ENCODE measurements at regions not wholly inside any gene's neighbourhood (a gene's known extent, or its start where the extent isn't known, plus 50 kb on each side); places are given as distances from the start of the nearest gene placed in this dataset.

DNA sequence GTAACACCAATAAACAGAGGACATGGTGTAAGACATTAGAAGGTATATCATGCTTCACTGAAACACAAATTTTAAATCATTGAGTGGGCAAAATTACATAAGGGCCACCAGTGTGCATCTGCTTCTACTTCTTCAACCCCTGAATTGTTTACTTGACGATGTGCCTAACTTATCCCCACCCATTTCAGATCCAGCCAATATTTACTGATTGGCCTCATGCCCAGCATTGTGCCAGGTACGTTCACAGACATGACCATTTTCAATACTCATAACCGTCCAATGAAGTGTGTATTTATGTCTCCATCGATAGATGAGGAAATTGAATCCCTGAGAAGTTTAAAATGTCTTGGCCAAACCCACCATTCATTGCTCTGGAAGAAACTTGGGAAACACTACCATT is 208.3 kb upstream of the MID1 start:
- intact Hi-C loops (cut with DNase I, micrococcal nuclease), result no loop called here
- DNase-seq, result no peak
- no peak for ATAC-seq
- no peaks in the 10 kb centered on the region for H3K4me1 Mint-ChIP-seq
- ChIA-PET POLR2A (no interaction called here), CTCF (no interaction called here)
- peaks cover 2% of the 10 kb centered on the region for H3K9me3 Mint-ChIP-seq (ENCODE audit: low read depth)
- H3K36me3 Mint-ChIP-seq (ENCODE audit: low read depth), result no peaks in the 10 kb centered on the region
- H3K27ac Mint-ChIP-seq, result no peak overlapping the region
- no peaks in the 10 kb centered on the region for H3K27me3 Mint-ChIP-seq
- no peak overlapping the region for H3K4me3 Mint-ChIP-seq

GRCh38 chrX:10831716-10832502 is 211.5 kb upstream of the MID1 start:
- H3K4me3 Mint-ChIP-seq, result no peak overlapping the region
- intact Hi-C loops (cut with DNase I, micrococcal nuclease), result loop anchor here in 1 of 2 experiments (5.0 kb wide), 1 partner anchor 305 kb away; no protein-coding TSS in a partner anchor
- H3K36me3 Mint-ChIP-seq (ENCODE audit: low read depth), result no peaks in the 10 kb centered on the region
- H3K9me3 Mint-ChIP-seq (ENCODE audit: low read depth), result peaks cover under 1% of the 10 kb centered on the region
- CTCF ChIA-PET, result no interaction called here
- H3K4me1 Mint-ChIP-seq, result no peaks in the 10 kb centered on the region
- DNase-seq, result no peak
- ATAC-seq, result no peak
- H3K27me3 Mint-ChIP-seq, result no peaks in the 10 kb centered on the region
- H3K27ac Mint-ChIP-seq, result no peak overlapping the region
- POLR2A ChIA-PET, result no interaction called here

GRCh38 chrX:10833299-10834169 is 213.1 kb upstream of the MID1 start:
- Mint-ChIP-seq H3K27ac (no peak overlapping the region), H3K4me3 (no peak overlapping the region), H3K9me3 (ENCODE audit: low read depth) (no peaks in the 10 kb centered on the region), H3K27me3 (no peaks in the 10 kb centered on the region), H3K4me1 (no peaks in the 10 kb centered on the region), H3K36me3 (ENCODE audit: low read depth) (no peaks in the 10 kb centered on the region)
- ChIA-PET CTCF (interaction anchor here (0.6 kb wide), 1 partner anchor 563 kb away, joined by 3 read pairs; no protein-coding TSS in a partner anchor), POLR2A (interaction anchor here (0.5 kb wide), 1 partner anchor 804 kb away, joined by 3 read pairs; no protein-coding TSS in a partner anchor)
- ATAC-seq (no peak), DNase-seq (no peak)
- intact Hi-C loops (cut with DNase I, micrococcal nuclease), result loop anchor here in 1 of 2 experiments (5.0 kb wide), 1 partner anchor 304 kb away; no protein-coding TSS in a partner anchor

GRCh38 chrX:10841579-10841978 is 221.2 kb upstream of the MID1 start:
- no peak overlapping the region for H3K27ac Mint-ChIP-seq
- H3K27me3 Mint-ChIP-seq, result no peaks in the 10 kb centered on the region
- POLR2A ChIA-PET, result no interaction called here
- no peak for DNase-seq
- no peaks in the 10 kb centered on the region for H3K4me1 Mint-ChIP-seq
- H3K4me3 Mint-ChIP-seq, result no peak overlapping the region
- CTCF ChIA-PET, result no interaction called here
- H3K36me3 Mint-ChIP-seq (ENCODE audit: low read depth), result no peaks in the 10 kb centered on the region
- ATAC-seq, result no peak
- H3K9me3 Mint-ChIP-seq (ENCODE audit: low read depth), result no peaks in the 10 kb centered on the region
- intact Hi-C loops (cut with DNase I, micrococcal nuclease), result no loop called here

DNA sequence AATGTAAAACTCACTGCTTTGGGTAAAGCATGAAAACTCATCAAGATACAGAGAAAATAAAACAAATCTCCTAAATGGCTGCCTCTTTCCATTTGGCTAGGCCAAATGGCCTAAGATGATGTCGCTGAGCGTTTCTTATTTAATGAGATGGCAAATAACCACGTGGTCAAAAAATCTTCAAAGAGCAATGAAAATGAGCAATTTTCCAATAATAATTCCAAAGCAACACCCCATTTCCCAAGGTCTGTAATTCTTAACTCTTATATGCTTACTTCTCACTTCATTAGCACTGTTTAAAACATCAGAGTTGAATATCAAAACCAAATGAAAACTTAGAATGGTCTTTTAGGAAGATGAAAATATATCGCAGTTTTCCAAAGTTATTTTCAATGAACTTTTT is 222.3 kb upstream of the MID1 start:
- no peak for ATAC-seq
- ChIA-PET POLR2A (no interaction called here), CTCF (no interaction called here)
- no peak overlapping the region for H3K4me3 Mint-ChIP-seq
- no peak overlapping the region for H3K27ac Mint-ChIP-seq
- H3K4me1 Mint-ChIP-seq, result no peaks in the 10 kb centered on the region
- no peaks in the 10 kb centered on the region for H3K9me3 Mint-ChIP-seq (ENCODE audit: low read depth)
- no peaks in the 10 kb centered on the region for H3K27me3 Mint-ChIP-seq
- no peak for DNase-seq
- no peaks in the 10 kb centered on the region for H3K36me3 Mint-ChIP-seq (ENCODE audit: low read depth)
- intact Hi-C loops (cut with DNase I, micrococcal nuclease), result no loop called here

DNA sequence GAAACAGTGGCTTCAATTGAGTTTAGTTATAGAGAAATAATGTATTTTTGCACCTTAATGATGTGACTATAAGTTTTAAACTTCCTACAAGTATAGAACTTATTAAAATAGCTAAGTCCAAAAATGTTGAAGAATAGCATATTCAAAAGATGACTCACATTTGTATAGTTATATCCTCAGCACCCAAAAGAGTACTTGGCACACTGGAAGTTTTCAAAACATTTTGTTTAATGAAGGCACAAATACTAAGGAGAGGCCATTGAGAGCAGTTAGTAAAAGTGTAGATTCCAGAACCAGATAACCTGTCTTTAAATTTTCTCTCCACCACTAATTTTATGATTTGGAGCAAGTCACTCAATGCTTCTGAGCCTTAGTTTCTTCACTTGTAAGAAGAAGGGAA is 226.9 kb upstream of the MID1 start:
- H3K4me3 Mint-ChIP-seq, result no peak overlapping the region
- CTCF ChIA-PET, result no interaction called here
- POLR2A ChIA-PET, result no interaction called here

DNA sequence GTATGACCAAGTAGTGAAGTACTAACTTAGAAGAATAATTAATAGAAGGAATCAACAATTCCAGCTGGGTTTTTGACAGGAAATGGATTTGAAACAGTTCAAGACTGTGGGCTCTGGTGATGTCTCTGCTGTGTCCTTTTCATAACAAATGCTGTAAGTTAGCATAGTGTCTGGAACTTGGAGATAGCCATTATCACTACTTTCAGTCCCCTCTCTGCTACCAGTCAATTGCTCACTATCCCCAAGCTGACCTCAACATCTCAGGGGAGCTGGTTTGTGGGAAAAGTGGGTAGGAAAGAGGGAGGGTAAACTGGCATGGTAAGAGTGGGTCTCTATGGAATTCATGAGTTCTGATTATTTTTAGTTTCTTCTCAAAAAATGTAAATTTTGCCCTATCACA is 231.4 kb upstream of the MID1 start:
- intact Hi-C loops (cut with DNase I, micrococcal nuclease), result no loop called here
- no peaks in the 10 kb centered on the region for H3K27me3 Mint-ChIP-seq
- ChIA-PET POLR2A (no interaction called here), CTCF (interaction anchor here (0.6 kb wide), 1 partner anchor 440 kb away, joined by 3 read pairs; no protein-coding TSS in a partner anchor)
- DNase-seq (no peak), ATAC-seq (no peak)
- H3K4me1 Mint-ChIP-seq, result no peaks in the 10 kb centered on the region
- no peaks in the 10 kb centered on the region for H3K9me3 Mint-ChIP-seq (ENCODE audit: low read depth)
- no peak overlapping the region for H3K4me3 Mint-ChIP-seq
- no peak overlapping the region for H3K27ac Mint-ChIP-seq
- no peaks in the 10 kb centered on the region for H3K36me3 Mint-ChIP-seq (ENCODE audit: low read depth)

More for the DNA sequence above, 226.9 kb upstream of the MID1 start:
- ATAC-seq, result no peak
- intact Hi-C loops (cut with DNase I, micrococcal nuclease), result no loop called here
- H3K36me3 Mint-ChIP-seq (ENCODE audit: low read depth), result no peaks in the 10 kb centered on the region
- DNase-seq, result no peak
- no peak overlapping the region for H3K27ac Mint-ChIP-seq
- no peaks in the 10 kb centered on the region for H3K9me3 Mint-ChIP-seq (ENCODE audit: low read depth)
- no peaks in the 10 kb centered on the region for H3K4me1 Mint-ChIP-seq
- no peaks in the 10 kb centered on the region for H3K27me3 Mint-ChIP-seq

GRCh38 chrX:10854594-10854993 is 234.2 kb upstream of the MID1 start:
- DNase-seq (no peak), ATAC-seq (no peak)
- no peak overlapping the region for H3K27ac Mint-ChIP-seq
- H3K9me3 Mint-ChIP-seq (ENCODE audit: low read depth), result no peaks in the 10 kb centered on the region
- intact Hi-C loops (cut with DNase I, micrococcal nuclease), result no loop called here
- H3K4me1 Mint-ChIP-seq, result no peaks in the 10 kb centered on the region
- no peaks in the 10 kb centered on the region for H3K36me3 Mint-ChIP-seq (ENCODE audit: low read depth)
- no peak overlapping the region for H3K4me3 Mint-ChIP-seq
- POLR2A ChIA-PET, result no interaction called here
- CTCF ChIA-PET, result no interaction called here
- H3K27me3 Mint-ChIP-seq, result no peaks in the 10 kb centered on the region

GRCh38 chrX:10855845-10856244 is 235.5 kb upstream of the MID1 start:
- POLR2A ChIA-PET, result no interaction called here
- H3K4me3 Mint-ChIP-seq, result no peak overlapping the region
- H3K27me3 Mint-ChIP-seq, result no peaks in the 10 kb centered on the region
- no peak overlapping the region for H3K27ac Mint-ChIP-seq
- CTCF ChIA-PET, result no interaction called here
- intact Hi-C loops (cut with DNase I, micrococcal nuclease), result no loop called here
- DNase-seq (no peak), ATAC-seq (no peak)
- no peaks in the 10 kb centered on the region for H3K36me3 Mint-ChIP-seq (ENCODE audit: low read depth)
- H3K4me1 Mint-ChIP-seq, result no peaks in the 10 kb centered on the region
- H3K9me3 Mint-ChIP-seq (ENCODE audit: low read depth), result no peaks in the 10 kb centered on the region

DNA sequence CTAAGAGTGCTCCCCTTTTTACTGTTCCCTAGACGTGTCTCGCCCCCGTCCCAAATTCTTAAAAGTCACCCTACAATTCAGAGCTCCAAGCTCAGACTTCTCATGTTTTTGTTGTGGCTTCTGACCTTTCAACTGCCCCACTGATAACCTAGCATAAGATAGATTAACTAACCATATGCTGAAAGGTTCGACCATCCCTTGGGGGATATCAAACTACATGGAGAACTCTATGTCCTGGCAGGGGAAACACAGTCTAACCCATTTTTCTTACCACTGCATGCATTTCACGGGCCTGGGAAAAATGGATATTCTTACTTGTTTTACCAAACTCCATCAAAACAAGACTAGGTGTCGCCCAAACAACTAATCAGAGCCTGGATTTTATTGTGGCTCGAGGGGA is 236.4 kb upstream of the MID1 start:
- no peak overlapping the region for H3K27ac Mint-ChIP-seq
- ATAC-seq (no peak), DNase-seq (no peak)
- no peaks in the 10 kb centered on the region for H3K27me3 Mint-ChIP-seq
- ChIA-PET POLR2A (no interaction called here), CTCF (no interaction called here)
- no peaks in the 10 kb centered on the region for H3K4me1 Mint-ChIP-seq
- intact Hi-C loops (cut with DNase I, micrococcal nuclease), result no loop called here
- no peaks in the 10 kb centered on the region for H3K9me3 Mint-ChIP-seq (ENCODE audit: low read depth)
- H3K36me3 Mint-ChIP-seq (ENCODE audit: low read depth), result no peaks in the 10 kb centered on the region
- H3K4me3 Mint-ChIP-seq, result no peak overlapping the region

DNA sequence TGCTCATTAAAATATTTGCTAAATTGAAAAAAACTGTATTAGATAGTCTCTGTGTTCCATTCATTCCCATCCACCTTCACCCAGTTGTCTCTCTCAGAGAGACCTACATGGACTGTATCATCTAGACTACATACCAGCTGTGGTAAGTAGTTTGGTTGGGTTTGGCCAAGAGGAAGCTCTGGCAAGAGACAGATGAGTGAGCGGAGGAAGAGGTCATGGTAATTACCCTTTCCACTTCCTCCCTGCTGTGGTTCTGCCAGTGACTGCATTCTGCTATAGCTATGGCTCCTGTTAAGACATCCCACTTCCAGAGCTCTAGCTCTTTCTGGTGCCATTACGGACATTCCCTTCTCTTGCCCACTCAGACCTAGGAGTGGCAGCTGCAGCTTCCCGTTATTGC is 239.0 kb upstream of the MID1 start:
- intact Hi-C loops (cut with DNase I, micrococcal nuclease), result no loop called here
- CTCF ChIA-PET, result no interaction called here
- no peaks in the 10 kb centered on the region for H3K36me3 Mint-ChIP-seq (ENCODE audit: low read depth)

DNA sequence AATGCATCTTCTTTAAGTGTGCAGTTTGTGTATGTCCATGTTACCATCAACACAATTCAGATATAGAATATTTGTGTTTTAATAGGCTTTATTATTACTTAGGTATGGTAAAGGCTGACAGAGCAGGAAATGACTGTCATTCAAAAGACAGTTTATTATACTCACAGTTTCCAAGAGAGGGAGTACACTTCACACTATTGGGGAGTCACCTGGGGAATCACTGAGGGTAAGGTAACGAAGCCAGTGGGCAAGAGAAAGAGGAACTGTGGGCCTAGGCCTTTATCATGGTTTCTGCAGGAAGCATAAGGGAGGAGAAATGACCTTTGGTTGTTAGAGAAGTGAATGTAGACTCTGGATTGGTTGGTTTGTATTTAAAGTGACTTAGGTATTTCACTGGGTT is 235.1 kb upstream of the HCCS start:
- no peaks in the 10 kb centered on the region for H3K27me3 Mint-ChIP-seq
- ChIA-PET POLR2A (no interaction called here), CTCF (no interaction called here)
- H3K4me1 Mint-ChIP-seq, result no peaks in the 10 kb centered on the region
- no peak overlapping the region for H3K4me3 Mint-ChIP-seq
- DNase-seq, result no peak
- no peaks in the 10 kb centered on the region for H3K36me3 Mint-ChIP-seq (ENCODE audit: low read depth)
- ATAC-seq, result no peak
- intact Hi-C loops (cut with DNase I, micrococcal nuclease), result no loop called here
- no peak overlapping the region for H3K27ac Mint-ChIP-seq
- no peaks in the 10 kb centered on the region for H3K9me3 Mint-ChIP-seq (ENCODE audit: low read depth)

More for the DNA sequence above, 239.0 kb upstream of the MID1 start:
- no peaks in the 10 kb centered on the region for H3K4me1 Mint-ChIP-seq
- DNase-seq, result no peak
- no peak overlapping the region for H3K27ac Mint-ChIP-seq
- POLR2A ChIA-PET, result no interaction called here
- no peaks in the 10 kb centered on the region for H3K27me3 Mint-ChIP-seq
- no peak for ATAC-seq
- H3K4me3 Mint-ChIP-seq, result no peak overlapping the region
- H3K9me3 Mint-ChIP-seq (ENCODE audit: low read depth), result no peaks in the 10 kb centered on the region

Data from activated CD4-positive, alpha-beta T cell treated with anti-CD3 and anti-CD28 coated beads for 36 hours (primary cell).